SU-DHL-6 (cell line): ENCODE measurements at regions not wholly inside any gene's neighbourhood (a gene's known extent, or its start where the extent isn't known, plus 50 kb on each side); places are given as distances from the start of the nearest gene placed in this dataset.

Source experiments
- EZH2phosphoT487 ChIP-seq: fragments of 200-600 bp; sonication (generic), shearing (Covaris generic); conservative IDR thresholded peaks from 2 replicates; pipeline ENCODE4 v1.6.1; 2018; ENCODE audit warnings: mild to moderate bottlenecking, antibody characterized with exemption, low read length, moderate library complexity, mixed read lengths
- TF ChIP-seq, protein P1 (sequence below): fragments of 200-600 bp; sonication (generic); IDR thresholded peaks from one replicate; pipeline ENCODE4 v1.5.1; 2017; ENCODE audit warnings: antibody characterized with exemption, mild to moderate bottlenecking, low read length, moderate library complexity; ENCODE audit not compliant: insufficient read depth, poor library complexity, severe bottlenecking

DNA sequence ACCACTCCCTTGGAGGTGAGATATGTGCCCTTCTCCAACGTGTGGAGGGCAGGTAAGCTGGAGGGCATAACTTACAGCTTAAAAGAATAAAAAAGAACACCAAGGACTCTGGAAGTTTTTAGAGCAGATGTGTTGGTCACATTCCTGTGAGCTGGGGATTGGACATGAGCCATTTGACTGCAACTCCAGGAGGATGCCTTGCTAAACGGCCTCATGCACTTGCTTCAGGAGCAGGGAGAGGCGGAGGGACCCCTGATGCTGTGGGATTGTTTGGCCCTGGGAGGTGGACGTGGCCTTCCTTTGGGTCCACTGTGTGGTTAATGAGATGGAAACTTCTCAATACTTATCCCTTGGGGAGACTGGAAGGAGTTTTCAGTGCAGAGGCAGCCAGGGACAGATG is 185.6 kb downstream of the RHOU start:
- TF ChIP-seq, protein P1, sequence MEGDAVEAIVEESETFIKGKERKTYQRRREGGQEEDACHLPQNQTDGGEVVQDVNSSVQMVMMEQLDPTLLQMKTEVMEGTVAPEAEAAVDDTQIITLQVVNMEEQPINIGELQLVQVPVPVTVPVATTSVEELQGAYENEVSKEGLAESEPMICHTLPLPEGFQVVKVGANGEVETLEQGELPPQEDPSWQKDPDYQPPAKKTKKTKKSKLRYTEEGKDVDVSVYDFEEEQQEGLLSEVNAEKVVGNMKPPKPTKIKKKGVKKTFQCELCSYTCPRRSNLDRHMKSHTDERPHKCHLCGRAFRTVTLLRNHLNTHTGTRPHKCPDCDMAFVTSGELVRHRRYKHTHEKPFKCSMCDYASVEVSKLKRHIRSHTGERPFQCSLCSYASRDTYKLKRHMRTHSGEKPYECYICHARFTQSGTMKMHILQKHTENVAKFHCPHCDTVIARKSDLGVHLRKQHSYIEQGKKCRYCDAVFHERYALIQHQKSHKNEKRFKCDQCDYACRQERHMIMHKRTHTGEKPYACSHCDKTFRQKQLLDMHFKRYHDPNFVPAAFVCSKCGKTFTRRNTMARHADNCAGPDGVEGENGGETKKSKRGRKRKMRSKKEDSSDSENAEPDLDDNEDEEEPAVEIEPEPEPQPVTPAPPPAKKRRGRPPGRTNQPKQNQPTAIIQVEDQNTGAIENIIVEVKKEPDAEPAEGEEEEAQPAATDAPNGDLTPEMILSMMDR = no peak
- no peak for TF ChIP-seq EZH2phosphoT487
